B cell (primary cell): ENCODE measurements at regions not wholly inside any gene's neighbourhood (a gene's known extent, or its start where the extent isn't known, plus 50 kb on each side); places are given as distances from the start of the nearest gene placed in this dataset.
A peak's percentile ranks its signal among the peaks of the same experiment; 100 is the strongest.

Experiments
- ATAC-seq: fragments of 200-7000 bp; cut with Tn5 transposase; one replicate; pipeline ENCODE4 v1.10.0; 2021; ENCODE audit warnings: low read depth, mild to moderate bottlenecking, moderate number of reproducible peaks, moderate library complexity
- CTCF ChIA-PET: fragments of 350-600 bp; sonication (Branson Sonifier 250); formaldehyde crosslinking; loops from one replicate; lab custom pipeline; 2021; ENCODE audit warnings: antibody characterized with exemption, inconsistent platforms; lab: Charles Lee
- POLR2A ChIA-PET: fragments of 350-600 bp; sonication (Branson Sonifier 250); formaldehyde crosslinking; loops from one replicate; lab custom pipeline; 2021; ENCODE audit warnings: antibody characterized with exemption; lab: Charles Lee
- DNase-seq: peaks from one replicate; pipeline ENCODE4 v3.0.0; 2013
- H2AFZ ChIP-seq: 2 replicates; pipeline ENCODE4 v1.6.1; 2012; ENCODE audit warnings: mild to moderate bottlenecking, low read depth, low read length; ENCODE audit not compliant: insufficient read depth, poor library complexity, severe bottlenecking
- H3K27ac ChIP-seq, 2 donors: 1 replicate in 1 of 2; 2 replicates in 1 of 2; pipeline ENCODE4 v1.5.1; 2012 to 2013; ENCODE audit warnings: low read length in 2 of 2, mild to moderate bottlenecking in 2 of 2, moderate library complexity in 1 of 2
- H3K27me3 ChIP-seq, 4 experiments: fragments of 200-600 bp in 1 of 4; sonication (generic) in 1 of 4; replicated peaks in 1 of 4; 1 replicate in 2 of 4; 2 replicates in 2 of 4; pipeline versions ENCODE4 v1.6.1 to v1.7.0; 2013 to 2016; ENCODE audit warnings: low read length in 3 of 4, mild to moderate bottlenecking in 2 of 4, mixed read lengths in 1 of 4, moderate library complexity in 1 of 4; ENCODE audit not compliant: insufficient read depth in 4 of 4, control insufficient read depth in 3 of 4; ENCODE audit errors: control extremely low read depth in 1 of 4
- H3K36me3 ChIP-seq, 2 experiments: replicated peaks in 1 of 2; 1 replicate in 1 of 2; 2 replicates in 1 of 2; pipeline versions ENCODE4 v1.6.1 to v1.7.1; 2013; ENCODE audit warnings: low read length in 1 of 2; ENCODE audit not compliant: insufficient read depth in 2 of 2, control insufficient read depth in 1 of 2; ENCODE audit errors: control extremely low read depth in 1 of 2, extremely low read depth in 1 of 2
- H3K4me1 ChIP-seq, 2 donors: fragments of 200-600 bp in 1 of 2; sonication (generic) in 1 of 2; 1 replicate in 1 of 2; 2 replicates in 1 of 2; pipeline versions ENCODE4 v1.5.1 to v1.6.1; 2013 to 2017; ENCODE audit warnings: low read length in 2 of 2; ENCODE audit not compliant: control insufficient read depth in 2 of 2, insufficient read depth in 2 of 2
- H3K4me2 ChIP-seq: replicated peaks from 2 replicates; pipeline ENCODE3; 2012; ENCODE audit warnings: mild to moderate bottlenecking, low read depth, low read length; ENCODE audit not compliant: poor library complexity, severe bottlenecking
- H3K4me3 ChIP-seq, 5 experiments: fragments of 200-600 bp in 1 of 5; sonication (generic) in 1 of 5; 1 replicate in 3 of 5; 2 replicates in 2 of 5; pipeline versions ENCODE4 v1.5.1 to v1.7.0; 2011 to 2016; ENCODE audit warnings: low read length in 4 of 5, mild to moderate bottlenecking in 4 of 5, low read depth in 2 of 5, control low read depth in 1 of 5, moderate library complexity in 1 of 5; ENCODE audit not compliant: insufficient read depth in 1 of 5; ENCODE audit errors: control extremely low read depth in 1 of 5, extremely low read depth in 1 of 5
- H3K79me2 ChIP-seq: fragments of 200-600 bp; sonication (generic); one replicate; pipeline ENCODE4 v1.6.0; 2016; ENCODE audit warnings: low read length; ENCODE audit not compliant: control insufficient read depth, insufficient read depth
- H3K9ac ChIP-seq: fragments of 200-600 bp; sonication (generic); 2 replicates; pipeline ENCODE4 v1.6.1; 2017; ENCODE audit warnings: mild to moderate bottlenecking, low read length, moderate library complexity
- H3K9me3 ChIP-seq, 3 donors: one replicate each; pipeline versions ENCODE4 v1.6.1 to v1.7.1; 2013; ENCODE audit warnings: low read length in 2 of 3; ENCODE audit not compliant: control insufficient read depth in 2 of 3, insufficient read depth in 1 of 3; ENCODE audit errors: control extremely low read depth in 1 of 3
- H4K20me1 ChIP-seq: 2 replicates; pipeline ENCODE4 v1.6.0; 2012; ENCODE audit warnings: mild to moderate bottlenecking, low read length; ENCODE audit not compliant: insufficient read depth, control insufficient read depth, poor library complexity, severe bottlenecking
- H3K27ac Mint-ChIP-seq: one replicate; pipeline ENCODE4 v1.8.0; 2021; ENCODE audit warnings: mixed read lengths
- H3K27me3 Mint-ChIP-seq: one replicate; pipeline ENCODE4 v1.8.0; 2021; ENCODE audit warnings: mixed read lengths
- H3K4me1 Mint-ChIP-seq: one replicate; pipeline ENCODE4 v1.8.0; 2021; ENCODE audit warnings: mixed read lengths
- H3K4me3 Mint-ChIP-seq: one replicate; pipeline ENCODE4 v1.8.0; 2021; ENCODE audit warnings: mixed read lengths
- H3K9me3 Mint-ChIP-seq: one replicate; pipeline ENCODE4 v1.8.0; 2022; ENCODE audit warnings: mixed read lengths; ENCODE audit not compliant: insufficient read depth
- EZH2 ChIP-seq: IDR thresholded peaks from 2 replicates; pipeline ENCODE4 v1.6.1; 2012; ENCODE audit warnings: borderline replicate concordance, low read depth, mild to moderate bottlenecking, moderate library complexity, low read length; ENCODE audit not compliant: insufficient read depth, poor library complexity, severe bottlenecking
- WGBS: methylation state at CpG from one replicate; pipeline ENCODE4 v1.1.5; 2013; ENCODE audit warnings: missing lambda C conversion rate; ENCODE audit not compliant: insufficient coverage; 5-methylcytosine and 5-hydroxymethylcytosine counted together
- intact Hi-C: fragments of 100-400 bp; cut with micrococcal nuclease; formaldehyde crosslinking; loops from one replicate; pipeline ENCODE4 v1.10.0; 2022
- TF ChIP-seq, protein P1 (sequence below): fragments of 200-600 bp; IDR thresholded peaks from one replicate; pipeline ENCODE4 v1.8.0; 2022; ENCODE audit warnings: antibody characterized with exemption, mild to moderate bottlenecking

DNA sequence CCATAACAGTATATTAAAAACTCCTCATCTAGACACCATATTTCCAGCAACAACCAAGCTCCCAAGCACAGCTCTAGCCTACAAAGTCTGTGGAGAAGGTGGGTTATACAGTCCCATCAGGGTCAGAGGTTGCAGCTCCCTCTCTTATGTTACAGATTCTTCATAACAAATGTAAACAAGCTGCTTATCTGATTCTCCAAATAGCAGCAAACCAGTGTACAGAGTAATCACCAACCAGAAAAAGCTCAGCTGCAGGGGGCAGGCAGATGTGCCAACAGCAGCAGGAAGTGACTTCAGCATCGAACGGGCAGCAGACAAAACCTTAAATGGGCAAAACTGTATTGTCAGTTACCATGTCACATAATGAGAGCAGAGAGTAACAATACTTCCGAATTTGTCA lies 52.9 kb upstream of the NABP1 start:
- H3K4me2 ChIP-seq = no peak overlapping the region
- no peaks in the 10 kb centered on the region for H3K27me3 Mint-ChIP-seq
- H2AFZ ChIP-seq = no peak overlapping the region
- ChIA-PET POLR2A (no interaction called here), CTCF (no interaction called here)
- H3K4me3 ChIP-seq = no peak overlapping the region
- ATAC-seq (peak; percentile 31), DNase-seq (peak; percentile 53)
- H3K9me3 ChIP-seq = no peaks in the 10 kb centered on the region
- no peak overlapping the region for H3K27ac ChIP-seq
- H4K20me1 ChIP-seq = no peaks in the 10 kb centered on the region
- H3K9me3 Mint-ChIP-seq = no peaks in the 10 kb centered on the region
- no peaks in the 10 kb centered on the region for H3K27me3 ChIP-seq
- intact Hi-C loops = no loop called here
- no peak overlapping the region for H3K27ac Mint-ChIP-seq
- no peaks in the 10 kb centered on the region for H3K79me2 ChIP-seq
- H3K36me3 ChIP-seq = no peaks in the 10 kb centered on the region
- no peak overlapping the region for H3K9ac ChIP-seq
- 11% methylated on average over 2 of the region's 3 CpGs for WGBS
- TF ChIP-seq, protein P1, sequence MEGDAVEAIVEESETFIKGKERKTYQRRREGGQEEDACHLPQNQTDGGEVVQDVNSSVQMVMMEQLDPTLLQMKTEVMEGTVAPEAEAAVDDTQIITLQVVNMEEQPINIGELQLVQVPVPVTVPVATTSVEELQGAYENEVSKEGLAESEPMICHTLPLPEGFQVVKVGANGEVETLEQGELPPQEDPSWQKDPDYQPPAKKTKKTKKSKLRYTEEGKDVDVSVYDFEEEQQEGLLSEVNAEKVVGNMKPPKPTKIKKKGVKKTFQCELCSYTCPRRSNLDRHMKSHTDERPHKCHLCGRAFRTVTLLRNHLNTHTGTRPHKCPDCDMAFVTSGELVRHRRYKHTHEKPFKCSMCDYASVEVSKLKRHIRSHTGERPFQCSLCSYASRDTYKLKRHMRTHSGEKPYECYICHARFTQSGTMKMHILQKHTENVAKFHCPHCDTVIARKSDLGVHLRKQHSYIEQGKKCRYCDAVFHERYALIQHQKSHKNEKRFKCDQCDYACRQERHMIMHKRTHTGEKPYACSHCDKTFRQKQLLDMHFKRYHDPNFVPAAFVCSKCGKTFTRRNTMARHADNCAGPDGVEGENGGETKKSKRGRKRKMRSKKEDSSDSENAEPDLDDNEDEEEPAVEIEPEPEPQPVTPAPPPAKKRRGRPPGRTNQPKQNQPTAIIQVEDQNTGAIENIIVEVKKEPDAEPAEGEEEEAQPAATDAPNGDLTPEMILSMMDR = no peak
- no peak for TF ChIP-seq EZH2
- H3K4me1 Mint-ChIP-seq = peaks cover 35% of the 10 kb centered on the region
- H3K4me1 ChIP-seq = peaks cover 14 to 20% of the 10 kb centered on the region in 2 donors
- H3K4me3 Mint-ChIP-seq = no peak overlapping the region

DNA sequence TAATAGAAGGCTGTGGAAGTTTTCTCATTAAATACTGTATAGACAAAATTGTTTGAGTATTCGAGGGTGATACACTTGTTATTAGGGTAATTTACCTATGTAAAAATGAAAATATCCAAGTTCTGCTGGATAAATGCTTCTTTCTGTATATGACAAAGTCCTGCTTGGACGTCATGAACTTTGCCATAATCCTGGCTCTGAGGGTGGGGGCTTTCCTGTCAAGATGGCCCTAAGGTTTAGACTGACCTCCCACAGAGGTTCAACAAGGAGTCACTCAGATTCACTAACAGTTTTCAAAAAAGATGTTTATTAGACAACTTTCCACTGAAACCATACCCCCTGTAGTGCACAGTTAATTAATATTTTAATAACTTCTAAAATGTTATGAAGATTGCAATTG lies 52.5 kb upstream of the NABP1 start:
- intact Hi-C loops = no loop called here
- H3K4me3 ChIP-seq = no peak overlapping the region
- H3K27me3 ChIP-seq = no peaks in the 10 kb centered on the region
- H3K9me3 ChIP-seq = no peaks in the 10 kb centered on the region
- H4K20me1 ChIP-seq = no peaks in the 10 kb centered on the region
- no peaks in the 10 kb centered on the region for H3K36me3 ChIP-seq
- H3K9ac ChIP-seq = no peak overlapping the region
- WGBS = no CpG with 5 or more reads among the region's 2 CpGs
- H3K4me1 ChIP-seq = peaks cover 12 to 20% of the 10 kb centered on the region in 2 donors
- Mint-ChIP-seq H3K9me3 (no peaks in the 10 kb centered on the region), H3K27ac (no peak overlapping the region), H3K4me1 (peaks cover 35% of the 10 kb centered on the region), H3K27me3 (no peaks in the 10 kb centered on the region), H3K4me3 (no peak overlapping the region)
- DNase-seq = no peak
- H3K4me2 ChIP-seq = no peak overlapping the region
- CTCF ChIA-PET = no interaction called here
- no peak overlapping the region for H2AFZ ChIP-seq
- H3K27ac ChIP-seq = no peak overlapping the region
- POLR2A ChIA-PET = no interaction called here
- TF ChIP-seq, protein P1 = no peak
- no peak for ATAC-seq
- no peaks in the 10 kb centered on the region for H3K79me2 ChIP-seq
